IPS-18c (cell line): ENCODE measurements at regions not wholly inside any gene's neighbourhood (a gene's known extent, or its start where the extent isn't known, plus 50 kb on each side); places are given as distances from the start of the nearest gene placed in this dataset.

Experiments
- H3K4me3 ChIP-seq: 2 replicates; pipeline ENCODE4 v1.7.0; 2013; ENCODE audit warnings: low read depth, mild to moderate bottlenecking, low read length, moderate library complexity; ENCODE audit not compliant: insufficient read depth
- H3K9me3 ChIP-seq: one replicate; pipeline ENCODE4 v1.6.1; 2013; ENCODE audit warnings: mild to moderate bottlenecking, low read length, moderate library complexity; ENCODE audit not compliant: control insufficient read depth, insufficient read depth

DNA sequence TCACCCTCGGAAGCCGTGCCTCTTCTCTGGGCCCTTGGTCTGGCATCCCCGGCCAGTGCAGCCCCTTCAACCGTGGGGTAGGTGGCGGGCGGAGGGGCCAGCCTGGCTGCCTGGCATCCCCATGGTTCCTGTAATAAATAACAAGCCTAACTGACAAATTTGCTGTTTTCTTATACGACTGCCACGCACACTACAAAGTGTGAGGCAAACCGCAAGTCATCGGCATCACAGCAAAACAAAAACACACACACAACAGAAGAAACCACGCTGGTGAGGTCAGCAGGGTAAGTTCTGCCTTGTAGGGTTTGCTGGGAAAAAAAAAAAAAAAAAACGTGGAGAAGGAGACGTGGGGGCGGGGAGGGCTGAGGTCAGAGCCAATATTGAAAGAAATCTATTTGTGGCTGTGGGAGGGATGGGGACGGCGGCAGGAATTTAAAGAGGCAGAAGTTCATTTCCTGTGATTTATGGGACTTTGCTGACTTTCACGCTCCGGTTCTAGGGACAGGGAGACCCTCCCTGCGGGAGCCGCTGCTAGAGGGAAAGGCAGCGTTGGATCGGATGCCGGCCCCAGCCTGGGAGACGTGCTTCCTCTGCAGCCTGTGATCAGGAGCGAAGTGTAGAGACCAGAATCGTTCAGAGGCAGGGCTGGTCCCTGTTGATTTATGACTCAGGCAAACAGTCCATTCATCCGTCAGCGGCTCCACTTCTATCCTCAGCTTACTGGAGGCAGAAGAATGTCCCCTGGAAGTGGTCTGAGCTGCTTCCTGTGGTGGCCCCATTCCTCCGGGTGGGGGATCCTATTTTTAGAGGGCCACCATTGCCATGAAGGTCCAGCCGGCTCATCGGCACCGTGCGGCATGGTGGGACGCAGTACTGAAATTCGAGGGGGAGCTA is 162.8 kb downstream of the FOXL1 start:
- Histone ChIP-seq H3K4me3 (no peak overlapping the region; the same call in 1 of the 2 replicates), H3K9me3 (no peaks in the 10 kb centered on the region)

DNA sequence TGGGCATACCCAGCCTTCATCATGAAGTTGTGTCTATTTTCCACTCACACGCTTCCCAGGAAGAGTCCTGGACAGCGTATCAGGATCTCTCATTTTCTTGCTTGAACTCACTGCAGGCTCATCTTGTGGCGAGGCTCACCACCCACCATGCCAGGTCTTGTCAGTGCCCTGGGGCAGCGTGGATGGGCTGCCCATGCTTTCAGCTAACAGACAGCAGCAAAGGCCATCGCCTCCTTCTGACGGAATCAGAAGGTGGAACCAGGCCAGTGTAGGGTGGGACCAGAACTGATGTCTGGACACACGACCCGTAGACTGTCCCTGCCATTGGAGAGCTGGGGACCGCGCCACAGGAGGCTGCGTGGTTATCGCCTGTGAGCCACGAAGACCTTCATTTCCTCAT is 169.4 kb downstream of the FOXL1 start:
- Histone ChIP-seq H3K9me3 (no peaks in the 10 kb centered on the region), H3K4me3 (no peak overlapping the region; the same call in 1 of the 2 replicates)

DNA sequence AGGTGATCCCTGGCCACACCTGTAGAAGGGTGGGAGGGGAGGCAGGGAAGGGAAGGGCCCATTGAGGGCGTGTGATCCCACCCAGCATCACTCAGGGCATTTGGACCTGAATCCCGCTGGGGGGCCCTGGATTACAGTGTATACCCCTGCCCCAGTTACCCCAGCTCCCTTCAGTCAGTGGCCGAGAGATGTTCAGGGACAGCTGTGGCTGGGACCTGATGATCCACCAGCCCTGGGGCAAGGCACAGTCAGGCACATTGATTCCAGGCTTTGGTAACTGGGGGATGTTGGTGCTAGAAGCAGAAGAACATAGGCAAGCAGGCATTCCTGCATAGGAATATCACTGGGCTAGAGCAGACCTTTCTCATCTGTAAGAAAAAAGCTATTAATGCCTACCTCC is 170.3 kb downstream of the FOXL1 start:
- Histone ChIP-seq H3K4me3 (no peak overlapping the region), H3K9me3 (no peaks in the 10 kb centered on the region)

DNA sequence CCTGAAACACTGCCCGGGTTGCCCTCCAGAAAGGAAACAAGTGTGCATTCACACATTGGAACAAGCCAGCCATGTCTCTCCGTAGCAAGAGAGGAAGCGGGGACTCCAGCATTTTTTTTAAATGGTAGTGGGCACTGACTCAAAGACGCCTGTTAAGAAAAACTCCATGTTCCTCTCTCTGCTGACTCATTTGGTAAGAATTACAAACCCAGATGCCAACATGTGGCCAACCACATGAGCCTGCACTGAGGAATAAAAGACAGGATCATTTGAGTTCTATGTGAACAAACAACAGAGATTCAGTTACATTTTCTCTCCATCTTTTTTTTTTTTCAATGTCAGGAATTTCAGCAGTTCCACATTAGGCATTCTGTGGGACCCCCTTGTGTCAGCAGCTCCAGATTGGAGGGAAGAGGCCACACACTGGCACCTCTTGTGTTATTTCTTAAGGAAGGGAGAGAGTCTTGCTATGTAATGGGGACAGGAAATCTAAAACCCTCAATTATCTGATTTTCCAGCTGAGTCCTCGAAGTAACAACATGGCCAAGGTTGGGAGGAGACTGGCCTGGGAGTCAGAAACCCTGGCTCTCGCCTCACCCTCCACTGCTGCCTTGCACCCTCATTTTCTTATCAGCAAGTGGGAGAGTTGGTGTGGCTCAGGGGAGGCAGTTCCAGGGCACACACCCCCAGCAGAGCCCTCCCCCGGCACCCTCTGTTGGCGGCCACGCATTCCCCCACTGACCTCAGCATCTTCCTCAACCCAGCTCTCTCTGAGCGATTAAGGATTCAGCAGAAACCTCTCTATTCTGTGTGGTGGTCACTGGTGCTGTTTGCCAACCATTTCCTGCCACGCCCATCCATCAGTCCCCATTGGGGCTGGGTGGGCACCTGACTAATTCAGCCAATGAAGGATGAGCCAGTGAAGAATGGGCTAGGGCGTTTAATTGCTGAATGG is 173.0 kb downstream of the FOXL1 start:
- Histone ChIP-seq H3K9me3 (no peaks in the 10 kb centered on the region), H3K4me3 (no peak overlapping the region)

DNA sequence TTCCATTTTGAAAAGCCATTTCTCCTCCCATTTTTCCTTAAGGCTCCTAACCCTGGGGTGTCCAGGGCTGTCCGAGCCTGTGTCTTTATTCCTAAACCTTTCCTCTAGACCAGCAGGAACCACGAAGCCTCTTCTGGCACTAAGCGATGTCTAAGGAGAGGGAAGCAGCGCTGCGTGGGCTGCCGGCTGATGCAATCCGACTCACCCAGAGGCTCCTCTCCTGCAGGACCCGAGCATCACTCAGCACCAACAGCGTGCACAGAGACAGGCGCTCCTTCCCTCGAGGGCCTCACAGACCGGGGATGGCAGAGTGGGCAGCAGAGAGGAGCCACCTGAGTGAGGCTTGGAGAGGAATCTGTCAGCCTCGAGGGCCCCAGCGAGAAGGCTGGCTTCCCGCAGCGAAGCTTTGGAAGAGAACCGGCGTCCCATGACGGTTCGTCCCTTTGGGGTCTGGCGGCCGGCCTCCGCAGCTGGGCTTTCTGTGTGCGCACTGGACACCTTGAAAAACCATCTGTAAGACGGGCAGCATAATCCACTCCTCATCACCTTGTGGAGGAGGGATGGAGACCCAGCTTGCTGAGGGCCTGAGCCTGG is 174.3 kb downstream of the FOXL1 start:
- no peak overlapping the region for H3K4me3 ChIP-seq
- peaks cover 2% of the 10 kb centered on the region for H3K9me3 ChIP-seq

DNA sequence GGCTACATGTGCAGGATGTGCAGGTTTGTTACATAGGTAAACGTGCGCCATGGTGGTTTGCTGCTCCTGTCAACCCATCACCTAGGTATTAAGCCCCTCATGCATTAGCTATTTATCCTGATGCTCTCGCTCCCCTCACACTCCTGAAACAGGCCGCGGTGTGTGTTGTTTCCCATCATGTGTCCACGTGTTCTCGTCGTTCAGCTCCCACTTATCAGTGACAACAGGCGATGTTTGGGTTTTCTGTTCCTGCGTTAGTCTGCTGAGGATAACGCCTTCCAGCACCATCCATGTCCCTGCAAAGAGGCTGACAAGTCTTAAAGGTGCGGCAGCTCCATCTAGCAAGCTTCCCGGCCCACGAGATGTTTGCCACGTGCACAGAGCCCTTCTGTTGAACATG is 175.1 kb downstream of the FOXL1 start:
- Histone ChIP-seq H3K4me3 (no peak overlapping the region), H3K9me3 (peaks cover 2% of the 10 kb centered on the region)

DNA sequence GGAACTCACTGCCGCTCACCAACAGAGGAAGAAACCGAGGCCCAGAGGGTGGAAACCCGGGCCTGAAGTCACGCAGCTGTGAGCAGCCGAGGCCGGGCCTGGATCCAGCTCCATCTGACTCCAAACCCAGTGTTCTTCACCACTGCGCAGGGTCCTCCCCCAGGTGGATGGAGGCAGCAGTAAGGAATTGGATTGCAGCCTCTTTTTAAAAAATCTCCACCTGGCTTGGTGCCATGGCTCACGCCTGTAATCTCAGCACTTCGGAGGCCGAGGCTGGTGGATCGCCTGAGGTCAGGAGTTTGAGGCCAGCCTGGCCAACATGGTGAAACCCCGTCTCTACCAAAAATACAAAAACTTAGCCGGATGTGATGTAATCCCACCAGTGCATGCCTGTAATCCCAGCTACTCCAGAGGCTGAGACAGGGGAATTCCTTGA is 177.2 kb downstream of the FOXL1 start:
- peaks cover 4% of the 10 kb centered on the region for H3K9me3 ChIP-seq
- no peak overlapping the region for H3K4me3 ChIP-seq

DNA sequence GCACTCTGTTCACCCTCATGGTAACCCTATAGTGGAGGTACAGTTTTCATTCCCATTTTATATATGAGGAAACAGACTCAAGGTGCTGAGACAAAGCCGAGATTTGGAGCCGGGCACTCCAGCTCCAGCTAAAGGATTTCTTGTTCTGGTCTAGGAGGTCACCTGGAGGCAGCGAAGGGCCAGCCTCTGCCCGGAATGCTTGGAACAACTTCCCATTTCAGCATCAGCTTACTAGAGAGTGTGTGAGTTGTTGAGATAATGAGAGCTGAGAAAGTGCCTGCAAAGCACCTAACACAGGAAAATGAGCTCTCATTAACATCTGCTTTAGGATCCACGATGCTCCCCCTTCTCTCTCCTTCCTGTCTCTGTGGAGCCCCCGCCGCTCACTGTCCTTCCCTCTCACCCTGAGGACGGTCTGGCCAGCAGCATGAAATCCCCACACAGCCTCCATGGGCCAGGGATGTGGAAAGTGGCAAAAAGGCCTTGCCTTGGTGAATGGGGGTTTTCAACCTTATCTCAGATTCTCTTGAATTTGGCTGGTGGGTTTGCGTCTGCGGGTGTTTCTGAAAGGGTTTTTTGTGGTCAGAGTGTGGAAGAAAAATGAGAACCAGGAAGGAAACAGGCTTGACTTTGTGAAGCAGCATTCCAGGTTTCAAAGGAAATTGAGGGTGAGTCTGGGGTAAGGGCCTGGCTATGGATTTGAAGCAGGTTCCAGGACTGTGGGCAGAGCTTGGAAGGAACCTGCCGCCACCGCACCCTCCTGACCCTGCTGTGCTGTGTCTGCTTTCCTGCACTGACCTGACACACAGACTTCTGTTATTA is 178.7 kb downstream of the FOXL1 start:
- no peak overlapping the region for H3K4me3 ChIP-seq
- H3K9me3 ChIP-seq = peaks cover 4% of the 10 kb centered on the region

DNA sequence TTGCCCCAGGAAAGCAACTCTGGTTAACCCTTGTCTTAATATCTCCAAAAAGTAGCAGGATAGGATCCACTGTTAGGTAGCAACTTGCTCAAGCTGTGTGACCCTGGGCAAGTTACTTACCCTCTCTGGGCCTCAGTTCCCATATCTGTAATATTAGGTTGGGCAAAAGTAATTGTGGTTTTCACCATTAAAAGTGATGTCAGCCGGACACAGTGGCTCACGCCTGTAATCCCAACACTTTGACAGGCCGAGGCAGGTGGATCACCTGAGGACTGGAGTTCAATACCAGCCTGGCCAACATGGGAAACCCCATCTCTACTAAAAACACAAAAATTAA is 179.3 kb downstream of the FOXL1 start:
- Histone ChIP-seq H3K9me3 (peaks cover 4% of the 10 kb centered on the region), H3K4me3 (no peak overlapping the region)

DNA sequence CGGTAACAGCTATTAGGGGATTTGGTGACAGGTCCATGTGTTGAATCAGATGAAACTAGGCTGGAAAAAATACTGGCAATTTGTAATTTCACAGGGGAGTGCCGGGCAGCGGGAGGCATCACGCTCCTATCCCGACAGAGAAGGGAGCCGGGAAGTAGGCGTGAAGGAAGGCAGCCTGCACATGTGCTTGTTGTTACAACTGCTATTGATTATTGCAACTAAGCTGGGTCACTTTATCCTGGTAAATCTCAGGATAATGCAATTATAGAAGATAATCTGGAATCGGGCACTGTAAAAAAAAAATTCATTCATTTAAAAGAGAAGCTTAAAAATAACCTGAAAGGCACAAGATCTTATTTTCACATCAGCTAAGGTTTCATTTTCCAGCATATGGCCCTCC is 180.6 kb downstream of the FOXL1 start:
- Histone ChIP-seq H3K9me3 (peaks cover 7% of the 10 kb centered on the region), H3K4me3 (no peak overlapping the region)

DNA sequence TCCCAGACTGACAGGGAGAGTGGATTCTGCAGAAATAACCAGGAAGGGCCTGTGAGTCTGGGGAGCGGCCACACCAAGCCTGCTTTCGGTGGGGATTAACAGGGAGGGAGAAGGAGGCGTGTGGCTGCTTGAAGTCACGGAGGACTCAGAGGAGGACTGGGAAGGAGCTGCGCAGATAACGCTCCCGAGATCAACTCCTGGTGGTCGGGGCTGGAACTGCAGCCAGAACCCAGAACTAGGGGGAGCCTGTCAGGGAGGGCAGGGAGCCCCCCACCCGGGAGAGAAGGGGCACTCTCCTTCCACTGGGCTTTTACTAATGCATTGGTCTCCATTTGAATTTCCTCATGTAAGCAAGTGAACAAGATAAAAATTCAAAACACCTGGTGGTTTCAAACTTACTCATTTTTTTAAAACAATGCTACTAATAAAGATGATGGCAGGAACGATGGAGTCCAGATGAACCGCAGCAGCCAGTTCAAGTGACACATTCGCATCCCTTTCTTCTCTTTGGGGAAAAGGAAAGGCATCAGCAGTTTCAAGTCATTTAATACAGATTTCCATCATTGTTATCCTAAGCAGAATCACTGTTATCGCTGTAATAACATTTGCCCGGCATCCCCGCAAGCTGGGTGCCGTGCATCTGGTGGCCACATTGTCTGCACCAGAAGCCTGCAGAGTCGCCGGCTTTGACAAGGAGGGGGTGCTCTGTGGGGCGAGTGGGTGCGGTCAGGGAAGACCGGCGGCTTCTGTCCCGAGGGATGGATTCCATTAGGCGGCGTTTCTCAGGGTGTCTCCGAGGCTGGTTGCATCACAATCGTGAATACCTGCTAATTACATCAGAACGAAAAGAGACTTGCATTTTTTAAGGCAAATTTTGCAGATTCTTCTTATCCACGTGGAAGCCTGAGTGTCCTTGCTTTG is 183.0 kb downstream of the FOXL1 start:
- H3K4me3 ChIP-seq = no peak overlapping the region
- peaks cover 7% of the 10 kb centered on the region for H3K9me3 ChIP-seq

DNA sequence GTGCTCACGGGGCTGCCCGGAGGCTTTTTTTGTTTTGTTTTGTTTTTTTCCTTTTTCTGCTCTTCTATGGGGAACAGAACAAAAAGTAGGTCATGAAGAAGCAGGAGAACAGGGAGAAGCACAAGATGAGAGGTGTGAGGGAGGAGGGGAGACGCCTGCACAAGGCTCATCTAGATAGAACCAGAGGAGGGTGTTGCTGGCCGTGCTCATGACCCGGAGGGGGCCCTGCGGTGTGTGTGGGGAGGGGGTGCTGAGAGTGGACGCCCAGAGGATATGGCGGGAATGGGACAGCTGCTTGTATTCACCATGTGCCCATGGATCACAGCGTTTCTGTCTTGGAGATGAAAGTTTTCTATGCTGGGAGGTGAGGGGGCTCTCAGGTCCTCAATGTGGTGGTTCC is 183.7 kb downstream of the FOXL1 start:
- no peak overlapping the region for H3K4me3 ChIP-seq

DNA sequence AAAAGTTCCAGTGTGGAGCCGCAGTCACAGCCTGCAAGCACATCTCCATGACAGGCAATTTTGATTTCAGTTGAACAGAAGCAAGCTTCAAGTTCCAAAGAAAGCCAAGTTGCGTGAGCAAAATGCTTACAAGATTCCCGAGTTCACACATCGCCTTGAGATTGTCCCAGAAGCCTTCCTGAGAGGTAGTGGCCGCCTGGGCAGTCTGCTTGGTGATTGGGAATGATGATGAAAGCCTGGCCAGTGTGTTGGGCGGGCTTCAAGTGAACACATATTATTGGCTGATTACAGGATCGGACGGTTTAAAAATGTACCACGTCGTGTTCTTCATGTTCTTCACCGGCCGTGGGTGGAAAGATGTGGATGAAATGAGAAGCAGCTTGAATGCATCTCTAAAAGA is 185.5 kb downstream of the FOXL1 start:
- Histone ChIP-seq H3K4me3 (no peak overlapping the region), H3K9me3 (peaks cover 5% of the 10 kb centered on the region)

More for the DNA sequence above, 183.7 kb downstream of the FOXL1 start:
- H3K9me3 ChIP-seq = peaks cover 6% of the 10 kb centered on the region

DNA sequence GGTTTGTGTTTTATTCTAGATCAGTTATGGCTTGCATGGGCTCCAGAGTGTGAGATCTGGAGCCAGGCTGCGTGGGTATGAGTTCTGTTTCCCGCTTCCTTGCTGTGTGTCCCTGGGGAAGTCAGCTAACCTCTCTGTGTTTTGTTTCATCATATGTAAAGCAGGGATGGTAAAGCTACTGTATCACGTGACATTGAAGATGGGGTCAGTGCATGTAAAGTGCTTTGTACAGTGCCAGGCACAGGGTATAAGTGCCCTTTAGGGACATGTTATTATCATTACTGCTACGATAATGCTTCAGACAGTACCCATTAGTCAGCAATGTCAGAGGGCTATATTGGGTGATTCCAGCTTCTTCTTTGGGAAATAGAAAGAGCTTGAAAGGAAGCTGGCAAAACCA is 186.2 kb downstream of the FOXL1 start:
- H3K9me3 ChIP-seq = peaks cover 5% of the 10 kb centered on the region

DNA sequence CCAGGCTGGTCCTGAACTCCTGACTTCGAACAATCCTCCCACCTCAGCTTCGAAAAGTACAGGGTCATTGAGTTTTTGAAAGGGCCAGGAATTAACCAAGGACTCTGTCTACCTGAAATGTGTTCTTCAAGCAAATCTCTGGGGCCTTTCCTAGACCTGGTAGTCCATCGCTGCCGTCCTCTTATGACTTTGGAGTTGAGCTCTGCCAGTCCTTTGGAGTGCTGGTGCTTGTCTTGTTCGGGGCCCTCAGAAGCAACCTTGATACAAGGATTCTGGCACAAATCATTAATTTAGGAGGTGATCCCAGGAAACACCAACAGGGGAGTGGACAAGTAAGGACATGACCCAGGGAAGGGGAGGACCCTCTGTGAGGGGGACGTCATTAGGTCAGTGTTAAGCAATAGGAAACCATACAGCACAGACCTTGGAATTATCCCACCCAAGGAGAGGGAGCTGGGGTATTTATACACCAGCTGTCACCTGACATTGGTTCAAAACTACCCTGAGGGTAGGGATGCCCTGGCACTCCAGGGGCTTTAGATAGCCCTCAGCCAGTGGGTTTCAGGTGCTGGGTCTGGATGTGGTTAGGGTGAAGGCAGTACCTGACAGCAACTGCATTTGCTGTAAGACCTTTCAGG is 187.2 kb downstream of the FOXL1 start:
- no peak overlapping the region for H3K4me3 ChIP-seq
- peaks cover 3% of the 10 kb centered on the region for H3K9me3 ChIP-seq

More for the DNA sequence above, 186.2 kb downstream of the FOXL1 start:
- no peak overlapping the region for H3K4me3 ChIP-seq
